HEK293T (cell line): ENCODE measurements at regions not wholly inside any gene's neighbourhood (a gene's known extent, or its start where the extent isn't known, plus 50 kb on each side); places are given as distances from the start of the nearest gene placed in this dataset.

Source experiments
- CTCF ChIA-PET: fragments of 350-600 bp; formaldehyde crosslinking; extraction: SDS; loops from one replicate; lab custom pipeline; 2021; ENCODE audit warnings: antibody characterized with exemption, inconsistent platforms; lab: Yijun Ruan, JAX
- POLR2A ChIA-PET: fragments of 350-600 bp; formaldehyde crosslinking; extraction: SDS; loops from one replicate; lab custom pipeline; 2020; ENCODE audit warnings: antibody characterized with exemption, inconsistent platforms; lab: Yijun Ruan, JAX
- DNase-seq: peaks from one replicate; pipeline ENCODE4 v3.0.0; 2012; ENCODE audit warnings: mixed read lengths; ENCODE audit errors: extremely low spot score
- ARNT ChIP-seq: fragments of 450-650 bp; IDR thresholded peaks from 2 replicates; pipeline ENCODE4 v1.6.1; 2017; ENCODE audit warnings: mild to moderate bottlenecking
- BHLHE40 ChIP-seq: fragments of 450-650 bp; IDR thresholded peaks from 2 replicates; pipeline ENCODE4 v1.6.1; 2016; ENCODE audit warnings: mild to moderate bottlenecking, moderate library complexity, borderline replicate concordance
- CTBP1 ChIP-seq: fragments of 450-650 bp; IDR thresholded peaks from 2 replicates; pipeline ENCODE4 v1.6.1; 2016; ENCODE audit warnings: borderline replicate concordance
- ELF4 ChIP-seq: fragments of 450-650 bp; IDR thresholded peaks from 2 replicates; pipeline ENCODE4 v1.6.1; 2017; ENCODE audit warnings: antibody characterized with exemption
- FOXA1 ChIP-seq: fragments of 450-650 bp; IDR thresholded peaks from 2 replicates; pipeline ENCODE4 v1.6.1; 2016; ENCODE audit warnings: mild to moderate bottlenecking
- FOXK2 ChIP-seq: fragments of 450-650 bp; IDR thresholded peaks from 2 replicates; pipeline ENCODE4 v1.6.1; 2016; ENCODE audit warnings: mild to moderate bottlenecking
- FOXM1 ChIP-seq: fragments of 450-650 bp; IDR thresholded peaks from 2 replicates; pipeline ENCODE4 v1.6.1; 2017; ENCODE audit warnings: mild to moderate bottlenecking, borderline replicate concordance
- HDGF ChIP-seq: fragments of 450-650 bp; IDR thresholded peaks from 2 replicates; pipeline ENCODE4 v1.6.1; 2017; ENCODE audit warnings: antibody characterized with exemption, borderline replicate concordance
- L3MBTL2 ChIP-seq: fragments of 450-650 bp; conservative IDR thresholded peaks from 2 replicates; pipeline ENCODE4 v1.6.1; 2016; ENCODE audit warnings: mild to moderate bottlenecking
- LEF1 ChIP-seq: fragments of 450-650 bp; IDR thresholded peaks from 2 replicates; pipeline ENCODE4 v1.6.1; 2017; ENCODE audit warnings: mild to moderate bottlenecking, borderline replicate concordance
- NFRKB ChIP-seq: fragments of 450-650 bp; IDR thresholded peaks from 2 replicates; pipeline ENCODE4 v1.6.1; 2016; ENCODE audit warnings: mild to moderate bottlenecking, moderate library complexity
- SP1 ChIP-seq: fragments of 450-650 bp; IDR thresholded peaks from 2 replicates; pipeline ENCODE4 v1.6.1; 2017
- SUZ12 ChIP-seq: fragments of 450-650 bp; IDR thresholded peaks from 2 replicates; pipeline ENCODE4 v1.6.1; 2016; ENCODE audit warnings: mild to moderate bottlenecking
- TARDBP ChIP-seq: fragments of 450-650 bp; IDR thresholded peaks from 2 replicates; pipeline ENCODE4 v1.6.1; 2016
- ZNF384 ChIP-seq: fragments of 450-650 bp; IDR thresholded peaks from 2 replicates; pipeline ENCODE4 v1.6.1; 2016
- TF ChIP-seq, protein P1 (sequence below): fragments of 450-650 bp; IDR thresholded peaks from 2 replicates; pipeline ENCODE4 v1.6.1; 2016

DNA sequence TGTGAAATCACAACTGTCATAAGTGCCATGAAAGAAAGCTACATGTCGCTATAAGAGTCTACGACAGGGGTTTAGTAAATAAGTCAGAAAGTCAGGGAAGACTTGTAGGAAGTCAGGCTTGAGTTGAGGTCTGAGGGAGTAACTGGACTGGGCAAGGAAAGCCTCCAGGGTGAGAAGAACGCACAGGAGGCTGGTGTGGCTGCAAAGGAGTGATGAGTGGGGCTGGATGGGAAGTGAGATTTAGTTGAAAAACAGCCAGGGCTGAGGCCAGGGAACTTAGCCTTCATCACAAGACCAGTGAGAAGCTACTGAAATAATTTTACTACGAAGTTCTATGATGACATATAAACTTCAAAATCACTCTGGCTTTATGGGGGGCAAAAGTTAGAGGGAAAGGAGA lies 763.7 kb upstream of the PHF14 start:
- ChIA-PET POLR2A (no interaction called here), CTCF (no interaction called here)
- no peak for DNase-seq
- no peak for TF ChIP-seq BHLHE40
- no peak for TF ChIP-seq FOXK2
- no peak for TF ChIP-seq ARNT
- no peak for TF ChIP-seq TARDBP
- TF ChIP-seq ZNF384: no peak
- TF ChIP-seq L3MBTL2: no peak
- TF ChIP-seq FOXM1: no peak
- no peak for TF ChIP-seq CTBP1
- no peak for TF ChIP-seq HDGF
- TF ChIP-seq NFRKB: no peak
- TF ChIP-seq LEF1: no peak
- no peak for TF ChIP-seq FOXA1
- TF ChIP-seq, protein P1, sequence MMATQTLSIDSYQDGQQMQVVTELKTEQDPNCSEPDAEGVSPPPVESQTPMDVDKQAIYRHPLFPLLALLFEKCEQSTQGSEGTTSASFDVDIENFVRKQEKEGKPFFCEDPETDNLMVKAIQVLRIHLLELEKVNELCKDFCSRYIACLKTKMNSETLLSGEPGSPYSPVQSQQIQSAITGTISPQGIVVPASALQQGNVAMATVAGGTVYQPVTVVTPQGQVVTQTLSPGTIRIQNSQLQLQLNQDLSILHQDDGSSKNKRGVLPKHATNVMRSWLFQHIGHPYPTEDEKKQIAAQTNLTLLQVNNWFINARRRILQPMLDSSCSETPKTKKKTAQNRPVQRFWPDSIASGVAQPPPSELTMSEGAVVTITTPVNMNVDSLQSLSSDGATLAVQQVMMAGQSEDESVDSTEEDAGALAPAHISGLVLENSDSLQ: no peak
- TF ChIP-seq ELF4: no peak

GRCh38 chr7:10211016-10211415 lies 762.7 kb upstream of the PHF14 start:
- TF ChIP-seq NFRKB (no peak), SUZ12 (no peak), ARNT (no peak), LEF1 (no peak), BHLHE40 (no peak), L3MBTL2 (no peak), SP1 (no peak), FOXK2 (no peak)
- TF ChIP-seq, protein P1: no peak
- ChIA-PET CTCF (no interaction called here), POLR2A (no interaction called here)
- no peak for DNase-seq

GRCh38 chr7:10211861-10212260 lies 761.8 kb upstream of the PHF14 start:
- POLR2A ChIA-PET: no interaction called here
- TF ChIP-seq FOXA1: no peak
- TF ChIP-seq SP1: no peak
- no peak for TF ChIP-seq SUZ12
- TF ChIP-seq, protein P1: no peak
- TF ChIP-seq FOXM1: no peak
- TF ChIP-seq NFRKB: no peak
- no peak for TF ChIP-seq BHLHE40
- TF ChIP-seq FOXK2: no peak
- TF ChIP-seq HDGF: no peak
- no peak for TF ChIP-seq LEF1
- no peak for TF ChIP-seq CTBP1
- no peak for TF ChIP-seq ZNF384
- TF ChIP-seq L3MBTL2: no peak
- no peak for TF ChIP-seq ELF4
- no peak for TF ChIP-seq TARDBP
- no peak for TF ChIP-seq ARNT
- CTCF ChIA-PET: no interaction called here
- no peak for DNase-seq

GRCh38 chr7:10212649-10213048 lies 761.0 kb upstream of the PHF14 start:
- TF ChIP-seq L3MBTL2 (no peak), LEF1 (no peak), FOXM1 (no peak), ZNF384 (no peak), ARNT (no peak), NFRKB (no peak), ELF4 (no peak)
- TF ChIP-seq, protein P1: no peak
- POLR2A ChIA-PET: no interaction called here
- CTCF ChIA-PET: no interaction called here
- no peak for DNase-seq

DNA sequence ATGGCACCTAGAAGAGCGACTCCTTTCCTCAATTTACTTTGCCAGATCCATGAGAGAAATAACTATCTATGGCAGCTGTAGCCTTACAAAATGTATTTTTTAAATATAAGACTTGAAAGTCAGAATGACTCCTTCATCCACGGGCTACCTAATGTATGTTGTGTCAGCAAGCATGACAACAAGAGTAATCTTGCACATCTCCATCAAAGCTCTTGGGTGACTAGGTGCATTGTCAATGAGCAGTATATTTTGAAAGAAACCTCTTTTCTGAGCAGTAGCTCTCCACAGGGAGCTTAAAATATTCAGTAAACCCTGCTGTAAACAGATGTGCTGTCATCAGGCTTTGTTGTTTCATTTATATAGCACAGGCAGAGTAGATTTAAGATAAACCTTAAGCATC lies 757.2 kb upstream of the PHF14 start:
- no peak for DNase-seq
- CTCF ChIA-PET: no interaction called here
- TF ChIP-seq ZNF384 (no peak), SUZ12 (no peak), ELF4 (no peak), NFRKB (no peak), FOXA1 (no peak), CTBP1 (no peak), L3MBTL2 (no peak), TARDBP (no peak), ARNT (no peak), HDGF (no peak)
- TF ChIP-seq, protein P1: no peak
- POLR2A ChIA-PET: no interaction called here

GRCh38 chr7:10221084-10221483 lies 752.6 kb upstream of the PHF14 start:
- TF ChIP-seq BHLHE40: no peak
- TF ChIP-seq FOXK2: no peak
- no peak for TF ChIP-seq HDGF
- no peak for TF ChIP-seq FOXM1
- no peak for TF ChIP-seq LEF1
- no peak for TF ChIP-seq ELF4
- no peak for TF ChIP-seq L3MBTL2
- TF ChIP-seq ARNT: no peak
- TF ChIP-seq SUZ12: no peak
- ChIA-PET CTCF (no interaction called here), POLR2A (no interaction called here)
- no peak for DNase-seq
